ENCODE measurements at regions not wholly inside any gene's neighbourhood (a gene's known extent, or its start where the extent isn't known, plus 50 kb on each side); places are given as distances from the start of the nearest gene placed in this dataset.

DNA sequence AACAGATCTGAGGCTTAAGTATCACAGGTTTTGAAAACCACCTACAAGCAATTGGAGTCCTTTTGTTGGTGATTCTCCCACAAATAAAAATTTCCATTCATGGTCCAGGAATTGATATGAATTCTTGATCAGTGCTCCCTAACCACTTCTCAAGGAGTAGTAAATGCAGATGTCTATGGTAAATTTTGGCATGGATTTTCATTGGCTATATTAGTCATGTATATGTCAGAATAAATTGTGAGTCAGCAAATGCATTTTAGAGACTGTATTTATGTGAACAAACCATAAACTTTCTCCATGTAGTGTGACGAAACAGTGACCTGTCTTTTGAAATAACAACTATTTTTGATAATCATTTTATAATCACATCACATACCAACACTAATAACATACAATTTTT lies 611.1 kb downstream of the HTR1A start:
- DNase-seq (ENCODE audit: low read depth), result no peak

GRCh38 chr5:63346451-63346850 lies 615.8 kb downstream of the HTR1A start:
- no peak for DNase-seq (ENCODE audit: low read depth)

DNA sequence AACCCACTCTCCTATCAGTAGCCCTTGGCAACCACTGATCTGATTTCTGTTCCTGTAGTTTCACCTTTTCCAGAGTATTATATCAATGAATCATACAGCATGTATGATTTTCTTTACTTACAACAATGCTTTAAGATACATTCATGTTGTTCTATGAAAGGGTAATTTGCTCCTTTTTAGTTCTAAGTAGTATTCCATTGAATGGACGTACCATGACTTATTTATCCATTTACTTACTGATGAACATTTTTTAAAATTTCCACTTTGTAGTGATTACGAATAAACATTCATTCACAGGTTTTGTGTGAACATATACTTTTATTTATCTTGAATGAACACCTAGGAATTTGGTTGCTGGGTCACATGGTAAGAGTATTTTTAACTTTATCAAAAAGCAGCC lies 620.8 kb downstream of the HTR1A start:
- no peak for DNase-seq (ENCODE audit: low read depth)

DNA sequence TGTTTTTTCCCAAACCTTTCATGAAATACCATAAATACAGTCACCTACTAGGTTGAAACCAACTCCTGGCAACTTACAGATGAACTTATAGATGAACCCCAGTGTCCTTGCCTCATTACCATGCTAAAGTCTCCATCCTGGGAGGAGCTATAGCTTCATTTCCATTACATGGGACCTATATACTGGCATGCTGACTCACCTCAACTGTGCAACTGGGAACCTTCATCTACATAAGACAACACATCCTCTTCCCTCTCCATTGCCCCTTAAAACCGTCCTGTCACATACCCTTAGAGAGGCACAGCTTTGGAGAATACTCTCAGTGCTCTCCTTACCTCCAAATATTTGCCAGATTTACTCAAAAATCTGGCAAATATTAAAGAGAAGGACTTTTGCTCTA lies 638.3 kb downstream of the HTR1A start:
- no peak for DNase-seq (ENCODE audit: low read depth)

DNA sequence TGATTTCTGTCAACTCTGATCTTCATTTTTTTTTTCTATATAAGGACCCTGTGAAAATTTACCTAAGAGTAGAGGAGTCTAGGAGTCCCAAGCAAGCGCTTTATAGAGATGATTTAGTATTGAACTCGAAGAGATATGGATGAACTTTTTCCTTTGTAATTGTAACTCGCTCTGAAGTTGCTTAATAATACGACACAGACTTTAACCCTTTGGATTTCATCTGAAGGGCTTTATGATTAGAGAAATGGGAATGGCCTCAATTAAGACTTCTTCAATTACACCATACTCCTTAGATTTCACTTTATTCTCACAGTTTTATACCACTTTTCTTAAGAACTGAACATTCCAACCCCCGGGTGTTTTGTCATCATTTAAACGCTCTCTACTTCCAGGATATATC lies 647.7 kb downstream of the HTR1A start:
- no peak for DNase-seq (ENCODE audit: low read depth)

GRCh38 chr5:63310644-63311043 lies 651.6 kb downstream of the HTR1A start:
- DNase-seq (ENCODE audit: low read depth), result no peak

DNA sequence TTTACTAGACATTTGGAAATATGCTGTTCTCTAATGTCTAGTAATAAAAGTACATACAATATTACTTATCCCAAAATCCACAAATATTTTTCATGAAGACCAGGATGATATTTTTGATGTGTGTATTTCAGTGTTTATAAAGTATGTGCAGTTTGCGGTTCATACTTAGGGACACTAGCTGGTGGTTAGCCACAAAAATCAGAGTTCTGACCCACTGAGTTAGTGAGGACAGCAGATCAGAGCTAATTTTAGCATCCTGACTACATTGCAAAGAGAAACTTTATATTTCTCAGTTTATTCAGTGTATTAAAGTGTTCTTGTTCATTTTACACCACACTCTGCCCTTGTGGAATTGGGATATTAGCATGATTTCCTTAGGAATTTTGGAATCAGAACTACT lies 655.3 kb downstream of the HTR1A start:
- DNase-seq (ENCODE audit: low read depth), result no peak

GRCh38 chr5:63293317-63293716 lies 668.9 kb downstream of the HTR1A start:
- no peak for DNase-seq (ENCODE audit: low read depth)

- DNase-seq (ENCODE audit: low read depth), result no peak
Measured at GRCh38 chr5:63286724-63287123, 675.5 kb downstream of the HTR1A start.

DNA sequence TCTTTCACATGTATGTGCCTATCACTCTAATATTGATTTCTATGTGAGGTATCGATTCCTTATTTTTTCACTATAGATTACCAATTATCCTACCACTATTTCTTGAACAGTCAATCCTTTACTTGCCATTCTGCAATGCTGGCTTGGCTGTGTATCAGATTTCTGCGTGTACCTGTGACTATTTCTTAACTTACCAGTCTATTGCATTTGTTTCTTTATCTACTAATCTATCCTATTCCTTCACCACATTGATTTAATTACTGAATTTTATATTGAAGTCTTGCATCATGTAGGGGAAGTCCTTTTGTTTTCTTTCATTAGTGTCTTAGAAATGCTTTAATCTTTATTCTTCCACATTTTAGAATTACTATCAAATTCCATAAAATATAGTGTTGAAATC lies 684.8 kb downstream of the LRRC70 start:
- DNase-seq (ENCODE audit: low read depth), result no peak

- DNase-seq (ENCODE audit: low read depth), result peak; percentile 38
Measured at GRCh38 chr5:63262185-63262981, 683.8 kb downstream of the LRRC70 start.

GRCh38 chr5:63261695-63262094 lies 683.1 kb downstream of the LRRC70 start:
- no peak for DNase-seq (ENCODE audit: low read depth)

- DNase-seq (ENCODE audit: low read depth), result peak; percentile 8
Measured at GRCh38 chr5:63255594-63255993, 677.0 kb downstream of the LRRC70 start.

GRCh38 chr5:63250939-63251338 lies 672.3 kb downstream of the LRRC70 start:
- DNase-seq (ENCODE audit: low read depth), result no peak

DNA sequence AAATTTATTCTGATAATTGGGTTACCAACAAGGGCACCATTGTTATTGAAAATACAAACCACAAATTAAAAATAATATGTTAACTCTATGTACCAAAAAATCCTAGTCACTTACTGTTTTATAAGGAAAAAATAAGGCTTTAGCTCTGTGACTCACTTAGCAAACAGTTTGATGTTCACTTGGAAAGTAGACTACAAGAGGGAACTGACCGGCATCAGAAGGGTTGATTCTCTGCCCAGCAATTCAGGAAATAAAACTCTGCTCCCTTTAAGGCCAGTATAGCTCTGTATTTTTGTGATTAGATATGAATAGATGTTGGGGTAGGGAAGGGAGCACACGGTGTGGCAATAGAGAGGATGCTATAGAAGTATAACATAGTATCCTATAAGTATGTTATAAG lies 671.3 kb downstream of the LRRC70 start:
- no peak for DNase-seq (ENCODE audit: low read depth)

DNA sequence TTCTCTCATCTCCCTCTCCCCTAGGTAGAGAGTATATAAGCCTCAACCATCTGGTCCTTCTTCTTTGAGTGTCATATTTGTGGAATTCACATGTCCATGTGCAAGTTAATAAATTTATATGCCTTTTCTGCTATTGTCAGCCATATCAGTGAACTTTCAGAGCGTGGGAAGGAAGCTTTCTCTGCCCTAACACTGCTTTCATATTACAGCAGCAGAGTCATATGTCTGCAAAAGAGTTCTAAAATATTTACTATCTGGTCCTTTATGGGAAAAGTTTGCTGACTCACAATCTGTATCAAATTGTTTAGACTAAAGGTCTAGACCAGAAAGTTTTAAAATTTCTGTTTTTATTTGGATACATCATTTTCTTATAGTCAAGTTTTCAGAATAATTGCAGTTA lies 669.0 kb downstream of the LRRC70 start:
- DNase-seq (ENCODE audit: low read depth), result no peak

GRCh38 chr5:63245271-63245670 lies 666.7 kb downstream of the LRRC70 start:
- DNase-seq (ENCODE audit: low read depth), result no peak

DNA sequence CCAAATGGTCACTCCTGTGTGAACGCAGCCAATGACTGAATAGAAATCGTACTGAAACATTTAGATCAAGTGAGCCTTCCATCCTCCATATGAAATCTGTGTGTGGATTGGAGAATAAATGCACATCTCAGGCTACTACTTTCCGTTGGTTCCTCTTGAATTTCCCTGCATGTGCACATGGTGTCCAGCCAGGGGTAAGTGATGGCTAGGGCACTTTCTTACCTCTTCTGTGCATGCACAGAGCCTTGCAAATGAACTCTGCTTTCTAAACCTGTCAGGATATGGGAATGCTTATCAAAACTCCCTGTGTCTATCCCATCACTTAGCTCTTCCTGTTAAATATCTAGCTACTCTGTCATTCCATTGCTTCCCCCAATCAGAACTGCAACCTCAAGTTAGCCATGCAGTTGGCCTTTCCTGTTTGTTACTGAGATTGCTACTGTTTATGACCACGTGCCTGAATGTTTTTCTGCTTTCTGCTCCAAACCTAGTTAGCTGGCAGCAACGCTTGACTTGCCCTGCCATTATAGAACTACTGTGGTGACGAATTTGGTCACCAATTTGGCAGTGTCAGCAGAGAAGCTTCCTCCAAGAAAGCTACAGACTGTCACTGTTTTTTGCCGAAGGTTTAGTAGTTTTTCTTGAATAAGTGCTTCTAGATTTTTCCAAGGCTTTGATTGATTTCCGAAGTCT lies 661.6 kb downstream of the LRRC70 start:
- DNase-seq (ENCODE audit: low read depth), result no peak

- no peak for DNase-seq (ENCODE audit: low read depth)
Measured at GRCh38 chr5:63233911-63234310, 655.3 kb downstream of the LRRC70 start.

DNA sequence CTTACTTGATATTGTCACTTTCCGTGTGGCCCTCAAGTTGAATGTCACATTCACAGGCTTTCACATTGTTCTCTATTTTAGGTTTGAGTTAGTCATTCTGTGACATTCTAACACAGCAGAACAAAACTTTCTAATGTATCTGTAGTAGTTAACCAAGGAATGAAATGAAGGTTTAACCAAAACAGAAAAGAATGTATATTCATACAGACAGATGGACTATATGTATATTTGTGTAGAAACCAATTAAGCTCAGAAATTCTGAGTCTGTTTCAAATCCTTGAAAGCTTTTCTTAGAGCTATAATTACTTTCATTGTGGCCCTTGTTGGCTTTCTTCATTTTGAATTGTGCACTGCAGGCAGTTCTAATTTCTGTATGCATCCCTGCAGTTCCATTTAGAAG lies 654.7 kb downstream of the LRRC70 start:
- no peak for DNase-seq (ENCODE audit: low read depth)

- DNase-seq (ENCODE audit: low read depth), result no peak
Measured at GRCh38 chr5:63230754-63231153, 652.1 kb downstream of the LRRC70 start.

GRCh38 chr5:63228154-63228553 lies 649.5 kb downstream of the LRRC70 start:
- DNase-seq (ENCODE audit: low read depth), result no peak

GRCh38 chr5:63220244-63220643 lies 641.6 kb downstream of the LRRC70 start:
- DNase-seq (ENCODE audit: low read depth), result no peak

- DNase-seq (ENCODE audit: low read depth), result no peak
Measured at GRCh38 chr5:63217422-63217821, 638.8 kb downstream of the LRRC70 start.
